ENCODE measurements at regions not wholly inside any gene's neighbourhood (a gene's known extent, or its start where the extent isn't known, plus 50 kb on each side); places are given as distances from the start of the nearest gene placed in this dataset.
"Not testable (repeated sequence)": the region's sequence is repeated elsewhere in the genome, so short reads cannot be mapped to it uniquely, and the experiment has no call there.

- intact Hi-C loops (cut with DNase I): no loop called here
- ATAC-seq (no peak), DNase-seq (ENCODE audit: low spot score) (no peak)
These were observed 242.2 kb downstream of the RAB11FIP2 start for GRCh38 chr10:117804470-117805011.

GRCh38 chr10:117805139-117805538, 241.6 kb downstream of the RAB11FIP2 start:
- ATAC-seq (no peak), DNase-seq (ENCODE audit: low spot score) (no peak)
- intact Hi-C loops (cut with DNase I): no loop called here

GRCh38 chr10:117807441-117807840, 239.3 kb downstream of the RAB11FIP2 start:
- DNase-seq (ENCODE audit: low spot score): no peak
- intact Hi-C loops (cut with DNase I): no loop called here
- ATAC-seq: no peak

GRCh38 chr10:117815816-117816215, 230.9 kb downstream of the RAB11FIP2 start:
- intact Hi-C loops (cut with DNase I); DNase-seq (ENCODE audit: low spot score); ATAC-seq: not testable (repeated sequence)

- DNase-seq (ENCODE audit: low spot score) (no peak), ATAC-seq (no peak)
- intact Hi-C loops (cut with DNase I): no loop called here
These were observed 229.6 kb downstream of the RAB11FIP2 start for GRCh38 chr10:117817116-117817515.

GRCh38 chr10:117818721-117819120, 228.0 kb downstream of the RAB11FIP2 start:
- intact Hi-C loops (cut with DNase I): no loop called here
- no peak for ATAC-seq
- DNase-seq (ENCODE audit: low spot score): no peak

- no peak for ATAC-seq
- intact Hi-C loops (cut with DNase I): no loop called here
- no peak for DNase-seq (ENCODE audit: low spot score)
These were observed 227.4 kb downstream of the RAB11FIP2 start for GRCh38 chr10:117819304-117819703.

GRCh38 chr10:117823980-117824379, 222.8 kb downstream of the RAB11FIP2 start:
- DNase-seq (ENCODE audit: low spot score): no peak

GRCh38 chr10:117830205-117830604, 216.5 kb downstream of the RAB11FIP2 start:
- ATAC-seq (no peak), DNase-seq (ENCODE audit: low spot score) (no peak)
- intact Hi-C loops (cut with DNase I): no loop called here

More at GRCh38 chr10:117823980-117824379, 222.8 kb downstream of the RAB11FIP2 start:
- intact Hi-C loops (cut with DNase I): no loop called here
- no peak for ATAC-seq

- ATAC-seq: no peak
These were observed 215.9 kb downstream of the RAB11FIP2 start for GRCh38 chr10:117830787-117831212.

GRCh38 chr10:117838500-117839498, 207.9 kb downstream of the RAB11FIP2 start:
- DNase-seq (ENCODE audit: low spot score); intact Hi-C loops (cut with DNase I); ATAC-seq: not testable (repeated sequence)

More at GRCh38 chr10:117830787-117831212, 215.9 kb downstream of the RAB11FIP2 start:
- intact Hi-C loops (cut with DNase I): no loop called here
- no peak for DNase-seq (ENCODE audit: low spot score)

- ATAC-seq; intact Hi-C loops (cut with DNase I); DNase-seq (ENCODE audit: low spot score): not testable (repeated sequence)
These were observed 190.3 kb downstream of the RAB11FIP2 start for GRCh38 chr10:117856426-117856825.

GRCh38 chr10:117860135-117860534, 186.6 kb downstream of the RAB11FIP2 start:
- intact Hi-C loops (cut with DNase I): no loop called here
- DNase-seq (ENCODE audit: low spot score) (no peak), ATAC-seq (no peak)

GRCh38 chr10:117860823-117861222, 185.9 kb downstream of the RAB11FIP2 start:
- ATAC-seq (no peak), DNase-seq (ENCODE audit: low spot score) (no peak)
- intact Hi-C loops (cut with DNase I): no loop called here

GRCh38 chr10:117861329-117861728, 185.4 kb downstream of the RAB11FIP2 start:
- DNase-seq (ENCODE audit: low spot score): no peak
- intact Hi-C loops (cut with DNase I): no loop called here
- no peak for ATAC-seq

- intact Hi-C loops (cut with DNase I): no loop called here
- no peak for ATAC-seq
- DNase-seq (ENCODE audit: low spot score): no peak
These were observed 183.0 kb downstream of the RAB11FIP2 start for GRCh38 chr10:117863771-117864170.

GRCh38 chr10:117865945-117866344, 180.8 kb downstream of the RAB11FIP2 start:
- ATAC-seq (no peak), DNase-seq (ENCODE audit: low spot score) (no peak)
- intact Hi-C loops (cut with DNase I): no loop called here

GRCh38 chr10:117868151-117868550, 178.6 kb downstream of the RAB11FIP2 start:
- no peak for DNase-seq (ENCODE audit: low spot score)
- intact Hi-C loops (cut with DNase I): no loop called here
- ATAC-seq: no peak

GRCh38 chr10:117875793-117876192, 170.9 kb downstream of the RAB11FIP2 start:
- DNase-seq (ENCODE audit: low spot score) (no peak), ATAC-seq (no peak)
- intact Hi-C loops (cut with DNase I): no loop called here

GRCh38 chr10:117876210-117876609, 170.5 kb downstream of the RAB11FIP2 start:
- no peak for ATAC-seq
- DNase-seq (ENCODE audit: low spot score): no peak
- intact Hi-C loops (cut with DNase I): no loop called here
